RWPE2 (cell line): ENCODE measurements at regions not wholly inside any gene's neighbourhood (a gene's known extent, or its start where the extent isn't known, plus 50 kb on each side); places are given as distances from the start of the nearest gene placed in this dataset.

ENCODE experiments used
- ATAC-seq: fragments of 200-7000 bp; cut with Tn5 transposase; 3 replicates; pipeline ENCODE4 v1.9.1; 2021; ENCODE audit warnings: low read depth
- DNase-seq: peaks from one replicate; pipeline ENCODE4 v3.0.0-alpha.2; 2020; ENCODE audit warnings: low spot score
- H3K27ac ChIP-seq: fragments of 450-650 bp; 2 replicates; pipeline ENCODE4 v1.5.1; 2017; ENCODE audit warnings: mild to moderate bottlenecking; ENCODE audit not compliant: poor library complexity, severe bottlenecking
- H3K27me3 ChIP-seq: fragments of 250-450 bp; sonication (Bioruptor Pico); 2 replicates; pipeline ENCODE4 v1.5.1; 2021; ENCODE audit warnings: mild to moderate bottlenecking, moderate library complexity; ENCODE audit not compliant: insufficient read depth, poor library complexity, severe bottlenecking
- H3K36me3 ChIP-seq: fragments of 250-450 bp; sonication (Bioruptor Pico); 2 replicates; pipeline ENCODE4 v1.5.1; 2020; ENCODE audit warnings: low read depth, mild to moderate bottlenecking, moderate library complexity
- H3K4me1 ChIP-seq: fragments of 250-450 bp; sonication (Bioruptor Pico); 2 replicates; pipeline ENCODE4 v1.5.1; 2021; ENCODE audit warnings: mild to moderate bottlenecking, moderate library complexity; ENCODE audit not compliant: insufficient read depth, poor library complexity, severe bottlenecking
- H3K4me3 ChIP-seq: fragments of 250-450 bp; sonication (Bioruptor Pico); 2 replicates; pipeline ENCODE4 v1.5.1; 2021; ENCODE audit warnings: mild to moderate bottlenecking, moderate library complexity; ENCODE audit not compliant: severe bottlenecking
- H3K9me3 ChIP-seq: fragments of 250-450 bp; sonication (Bioruptor Pico); 2 replicates; pipeline ENCODE4 v1.5.1; 2021; ENCODE audit warnings: mild to moderate bottlenecking, moderate library complexity; ENCODE audit not compliant: severe bottlenecking
- TF ChIP-seq, protein P1 (sequence below): fragments of 450-650 bp; IDR thresholded peaks from one replicate; pipeline ENCODE4 v1.5.1; 2017; ENCODE audit warnings: mild to moderate bottlenecking, moderate library complexity; ENCODE audit not compliant: poor library complexity, severe bottlenecking

DNA sequence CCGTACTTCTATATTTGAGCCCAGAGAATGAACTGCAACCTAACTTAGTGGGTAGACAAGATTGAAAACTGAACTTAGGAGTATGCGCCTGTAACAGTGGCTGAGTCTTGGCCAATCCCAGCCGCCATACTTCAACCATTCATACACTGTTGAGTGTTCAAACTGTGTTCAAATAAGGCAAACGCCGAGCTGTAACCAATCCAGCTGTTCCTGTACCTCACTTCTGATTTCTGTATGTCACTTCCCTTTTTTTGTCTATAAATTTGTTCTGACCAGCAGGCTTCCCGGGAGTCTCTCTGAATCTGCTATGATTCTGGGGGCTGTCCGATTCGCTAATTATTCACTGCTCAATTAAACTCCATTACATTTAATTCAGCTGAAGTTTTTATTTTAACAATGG, 58.6 kb upstream of the TPM1 start:
- no peak for ATAC-seq
- DNase-seq: no peak
- no peak overlapping the region for H3K27ac ChIP-seq
- TF ChIP-seq, protein P1, sequence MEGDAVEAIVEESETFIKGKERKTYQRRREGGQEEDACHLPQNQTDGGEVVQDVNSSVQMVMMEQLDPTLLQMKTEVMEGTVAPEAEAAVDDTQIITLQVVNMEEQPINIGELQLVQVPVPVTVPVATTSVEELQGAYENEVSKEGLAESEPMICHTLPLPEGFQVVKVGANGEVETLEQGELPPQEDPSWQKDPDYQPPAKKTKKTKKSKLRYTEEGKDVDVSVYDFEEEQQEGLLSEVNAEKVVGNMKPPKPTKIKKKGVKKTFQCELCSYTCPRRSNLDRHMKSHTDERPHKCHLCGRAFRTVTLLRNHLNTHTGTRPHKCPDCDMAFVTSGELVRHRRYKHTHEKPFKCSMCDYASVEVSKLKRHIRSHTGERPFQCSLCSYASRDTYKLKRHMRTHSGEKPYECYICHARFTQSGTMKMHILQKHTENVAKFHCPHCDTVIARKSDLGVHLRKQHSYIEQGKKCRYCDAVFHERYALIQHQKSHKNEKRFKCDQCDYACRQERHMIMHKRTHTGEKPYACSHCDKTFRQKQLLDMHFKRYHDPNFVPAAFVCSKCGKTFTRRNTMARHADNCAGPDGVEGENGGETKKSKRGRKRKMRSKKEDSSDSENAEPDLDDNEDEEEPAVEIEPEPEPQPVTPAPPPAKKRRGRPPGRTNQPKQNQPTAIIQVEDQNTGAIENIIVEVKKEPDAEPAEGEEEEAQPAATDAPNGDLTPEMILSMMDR: no peak
- H3K4me3 ChIP-seq: no peak overlapping the region
- no peaks in the 10 kb centered on the region for H3K4me1 ChIP-seq
- H3K27me3 ChIP-seq: no peaks in the 10 kb centered on the region
- H3K36me3 ChIP-seq: no peaks in the 10 kb centered on the region
- H3K9me3 ChIP-seq: no peaks in the 10 kb centered on the region

DNA sequence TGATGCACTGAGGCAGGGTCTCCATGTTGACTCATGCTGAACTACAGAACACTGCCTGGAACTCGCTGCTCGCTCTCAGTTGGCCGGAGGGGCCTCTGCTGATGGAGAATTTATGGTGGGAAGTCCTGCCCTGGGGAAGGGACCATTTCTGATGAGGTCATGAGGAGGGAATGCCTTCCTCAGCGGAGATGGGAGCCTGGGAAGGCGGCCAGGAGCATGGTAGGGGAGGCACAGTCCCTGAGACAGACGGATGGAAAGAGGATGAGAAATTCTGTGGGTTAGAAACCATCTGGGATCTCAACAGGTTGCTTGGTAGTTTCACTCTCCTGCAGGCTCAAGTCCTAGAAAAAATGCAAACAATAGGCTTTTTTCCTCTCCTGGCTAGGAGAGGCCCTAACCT, 56.8 kb upstream of the TPM1 start:
- DNase-seq (no peak), ATAC-seq (no peak)
- Histone ChIP-seq H3K27me3 (no peaks in the 10 kb centered on the region), H3K4me3 (no peak overlapping the region), H3K27ac (no peak overlapping the region), H3K9me3 (no peaks in the 10 kb centered on the region), H3K36me3 (no peaks in the 10 kb centered on the region), H3K4me1 (no peaks in the 10 kb centered on the region)
- TF ChIP-seq, protein P1: no peak

DNA sequence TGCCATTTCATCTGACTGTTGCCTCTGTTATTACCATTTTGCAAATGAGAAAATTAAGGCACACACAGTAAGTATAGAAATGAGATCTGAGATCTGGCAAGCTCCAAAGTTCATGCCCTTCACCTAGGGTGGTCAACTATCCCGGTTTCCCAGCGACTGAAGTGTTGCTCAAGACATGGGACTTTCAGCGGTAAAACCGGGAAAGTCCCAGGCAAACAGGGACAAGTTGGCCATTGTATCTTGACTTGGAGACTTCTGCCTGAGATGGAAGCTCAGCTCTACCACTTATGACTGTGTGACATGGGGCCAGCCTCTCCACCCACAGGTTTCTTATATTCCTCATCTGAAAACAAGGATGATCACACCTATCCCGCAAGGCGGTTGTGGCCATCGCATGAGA, 55.6 kb upstream of the TPM1 start:
- Histone ChIP-seq H3K4me3 (no peak overlapping the region), H3K27ac (no peak overlapping the region), H3K4me1 (no peaks in the 10 kb centered on the region), H3K36me3 (no peaks in the 10 kb centered on the region), H3K9me3 (no peaks in the 10 kb centered on the region), H3K27me3 (no peaks in the 10 kb centered on the region)
- no peak for ATAC-seq
- TF ChIP-seq, protein P1: no peak
- DNase-seq: no peak

DNA sequence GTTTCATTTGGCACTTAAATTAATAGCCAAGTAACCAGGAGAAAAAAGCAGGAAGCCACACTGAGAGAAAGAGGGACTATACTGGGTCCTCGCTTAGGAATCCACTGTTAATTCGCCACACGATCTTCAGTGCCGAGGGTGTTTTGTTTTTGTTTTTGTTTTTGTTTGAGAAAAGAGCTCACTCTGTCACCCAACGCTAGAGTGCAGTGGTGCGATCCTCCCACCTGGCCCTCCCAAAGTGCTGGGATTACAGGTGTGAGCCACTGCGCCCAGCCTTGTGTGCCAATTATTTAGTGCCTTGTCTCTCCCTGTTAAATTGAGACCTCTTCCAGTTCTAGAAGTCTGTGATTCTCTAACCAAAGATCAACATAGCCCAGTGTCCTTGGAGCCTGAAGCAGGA, 53.8 kb upstream of the TPM1 start:
- no peak overlapping the region for H3K4me3 ChIP-seq
- TF ChIP-seq, protein P1: no peak
- no peaks in the 10 kb centered on the region for H3K9me3 ChIP-seq
- H3K27ac ChIP-seq: no peak overlapping the region
- H3K27me3 ChIP-seq: no peaks in the 10 kb centered on the region
- H3K4me1 ChIP-seq: no peaks in the 10 kb centered on the region
- H3K36me3 ChIP-seq: no peaks in the 10 kb centered on the region
- ATAC-seq (no peak), DNase-seq (no peak)

DNA sequence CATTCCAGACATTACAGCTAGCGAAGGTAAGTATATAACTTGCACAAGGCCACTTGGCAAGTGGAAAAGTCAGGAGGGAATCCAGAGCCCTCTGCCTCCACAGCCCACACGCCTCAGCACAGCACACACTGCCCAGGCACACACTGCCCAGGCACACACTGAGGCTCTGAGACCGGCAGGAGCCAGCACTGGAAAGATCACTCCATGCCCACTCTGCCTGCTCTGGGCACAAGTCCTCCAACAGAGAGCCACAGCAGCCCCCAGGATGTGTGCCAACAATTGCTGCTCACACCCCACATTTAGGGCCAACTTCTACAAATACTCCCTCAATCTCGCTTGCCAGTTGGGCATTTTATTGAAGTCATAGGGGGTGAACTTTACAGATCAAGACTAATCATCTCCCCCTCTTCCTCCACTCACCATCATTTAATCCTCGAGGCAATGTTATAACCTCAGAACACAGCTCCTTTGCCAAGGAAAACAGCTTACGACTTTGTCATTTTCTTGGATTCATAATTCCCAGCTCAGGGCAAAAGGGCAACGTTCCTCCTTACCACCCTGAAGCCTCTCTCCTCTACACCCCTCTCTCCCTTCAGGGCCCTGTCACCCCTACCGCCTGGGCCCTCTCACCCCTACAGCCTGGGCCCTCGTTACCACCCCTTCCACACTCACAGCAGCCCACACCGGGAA, 53.0 kb upstream of the TPM1 start:
- H3K4me1 ChIP-seq: no peaks in the 10 kb centered on the region
- H3K36me3 ChIP-seq: no peaks in the 10 kb centered on the region
- no peak overlapping the region for H3K4me3 ChIP-seq
- TF ChIP-seq, protein P1: no peak
- ATAC-seq: no peak; the same call in 2 of the 3 replicates
- no peak overlapping the region for H3K27ac ChIP-seq
- H3K9me3 ChIP-seq: no peaks in the 10 kb centered on the region
- no peak for DNase-seq
- H3K27me3 ChIP-seq: no peaks in the 10 kb centered on the region
